ENCODE measurements at regions not wholly inside any gene's neighbourhood (a gene's known extent, or its start where the extent isn't known, plus 50 kb on each side); places are given as distances from the start of the nearest gene placed in this dataset.
"Not testable (repeated sequence)": the region's sequence is repeated elsewhere in the genome, so short reads cannot be mapped to it uniquely, and the experiment has no call there.

- DNase-seq (ENCODE audit: low read depth in 3 of 3, low spot score in 2 of 3) = no peak
These were observed 346.6 kb downstream of the RSL24D1 start for GRCh38 chr15:54850101-54850500.

- no peak for DNase-seq (ENCODE audit: low read depth in 3 of 3, low spot score in 2 of 3)
These were observed 353.7 kb downstream of the RSL24D1 start for GRCh38 chr15:54843006-54843405.

GRCh38 chr15:54841701-54842305 lies 354.9 kb downstream of the RSL24D1 start:
- DNase-seq (ENCODE audit: low read depth in 3 of 3, low spot score in 2 of 3) = no peak

GRCh38 chr15:54840621-54841398 lies 355.9 kb downstream of the RSL24D1 start:
- DNase-seq (ENCODE audit: low read depth in 3 of 3, low spot score in 2 of 3) = no peak

GRCh38 chr15:54839379-54839778 lies 357.4 kb downstream of the RSL24D1 start:
- no peak for DNase-seq (ENCODE audit: low read depth in 3 of 3, low spot score in 2 of 3)

GRCh38 chr15:54836052-54836795 lies 360.5 kb downstream of the RSL24D1 start:
- DNase-seq (ENCODE audit: low read depth in 3 of 3, low spot score in 2 of 3) = no peak

GRCh38 chr15:54829821-54830220 lies 366.9 kb downstream of the RSL24D1 start:
- no peak for DNase-seq (ENCODE audit: low read depth in 3 of 3, low spot score in 2 of 3)

- no peak for DNase-seq (ENCODE audit: low read depth in 3 of 3, low spot score in 2 of 3)
These were observed 375.9 kb downstream of the RSL24D1 start for GRCh38 chr15:54820811-54821210.

GRCh38 chr15:54820098-54820497 lies 376.6 kb downstream of the RSL24D1 start:
- DNase-seq (ENCODE audit: low read depth in 3 of 3, low spot score in 2 of 3) = no peak

GRCh38 chr15:54816401-54816800 lies 380.3 kb downstream of the RSL24D1 start:
- DNase-seq (ENCODE audit: low read depth in 3 of 3, low spot score in 2 of 3) = no peak

GRCh38 chr15:54815556-54815955 lies 381.2 kb downstream of the RSL24D1 start:
- DNase-seq (ENCODE audit: low read depth in 3 of 3, low spot score in 2 of 3) = no peak

- DNase-seq (ENCODE audit: low read depth in 3 of 3, low spot score in 2 of 3) = no peak
These were observed 384.4 kb downstream of the RSL24D1 start for GRCh38 chr15:54812383-54812782.

- no peak for DNase-seq (ENCODE audit: low read depth in 3 of 3, low spot score in 2 of 3)
These were observed 386.2 kb downstream of the RSL24D1 start for GRCh38 chr15:54810496-54810895.

- no peak for DNase-seq (ENCODE audit: low read depth in 3 of 3, low spot score in 2 of 3)
These were observed 386.7 kb downstream of the RSL24D1 start for GRCh38 chr15:54810031-54810430.

- no peak for DNase-seq (ENCODE audit: low read depth in 3 of 3, low spot score in 2 of 3)
These were observed 388.4 kb downstream of the RSL24D1 start for GRCh38 chr15:54808321-54808720.

- no peak for DNase-seq (ENCODE audit: low read depth in 3 of 3, low spot score in 2 of 3)
These were observed 392.8 kb downstream of the RSL24D1 start for GRCh38 chr15:54803987-54804386.

GRCh38 chr15:54803134-54803808 lies 393.5 kb downstream of the RSL24D1 start:
- DNase-seq (ENCODE audit: low read depth in 3 of 3, low spot score in 2 of 3) = no peak

- no peak for DNase-seq (ENCODE audit: low read depth in 3 of 3, low spot score in 2 of 3)
These were observed 404.2 kb downstream of the RSL24D1 start for GRCh38 chr15:54792526-54792925.

GRCh38 chr15:54790693-54791092 lies 406.0 kb downstream of the RSL24D1 start:
- DNase-seq (ENCODE audit: low read depth in 3 of 3, low spot score in 2 of 3) = no peak

- DNase-seq (ENCODE audit: low read depth in 3 of 3, low spot score in 2 of 3) = no peak
These were observed 407.4 kb downstream of the RSL24D1 start for GRCh38 chr15:54789376-54789775.

GRCh38 chr15:54781220-54781619 lies 415.5 kb downstream of the RSL24D1 start:
- not testable (repeated sequence) for DNase-seq (ENCODE audit: low read depth in 3 of 3, low spot score in 2 of 3)

Measured in right renal cortex interstitium (tissue), 3 donors.